PC-3 (cell line): ENCODE measurements at regions not wholly inside any gene's neighbourhood (a gene's known extent, or its start where the extent isn't known, plus 50 kb on each side); places are given as distances from the start of the nearest gene placed in this dataset.

ENCODE experiments used
- ATAC-seq: fragments of 200-7000 bp; cut with Tn5 transposase; 2 replicates; pipeline ENCODE4 v1.9.1; 2020; ENCODE audit warnings: mild to moderate bottlenecking, moderate library complexity
- BruUV-seq: library from RNA; stranded (reverse); fragments of 400-500 nt; replicated peaks from 2 replicates; lab custom pipeline; 2021; lab: Mats Ljungman, UMichigan
- CTCF ChIA-PET: fragments of 300-600 bp; sonication (Branson Sonifier 250); formaldehyde crosslinking; loops from one replicate; lab custom pipeline; 2022; ENCODE audit warnings: antibody characterized with exemption; lab: Charles Lee
- POLR2A ChIA-PET: fragments of 300-600 bp; sonication (Branson Sonifier 250); formaldehyde crosslinking; loops from one replicate; lab custom pipeline; 2022; ENCODE audit warnings: antibody characterized with exemption; ENCODE audit not compliant: unreplicated experiment; lab: Charles Lee
- DNase-seq: peaks from one replicate; pipeline ENCODE4 v3.0.0-alpha.2; 2015
- H2AFZ ChIP-seq: fragments of 300-600 bp; sonication (generic); 2 replicates; pipeline ENCODE4 v1.6.0; 2016; ENCODE audit warnings: antibody characterized with exemption, low read length
- H3F3A ChIP-seq: fragments of 300-600 bp; sonication (generic); one replicate; pipeline ENCODE4 v1.6.0; 2017; ENCODE audit warnings: antibody characterized with exemption, low read length, control low read depth, mild to moderate bottlenecking; ENCODE audit not compliant: unreplicated experiment
- H3K27ac ChIP-seq: fragments of 300-600 bp; sonication (generic); 2 replicates; pipeline ENCODE4 v1.5.1; 2016; ENCODE audit warnings: mild to moderate bottlenecking, low read length
- H3K27me3 ChIP-seq: fragments of 300-600 bp; sonication (generic); 2 replicates; pipeline ENCODE4 v1.6.1; 2016; ENCODE audit warnings: low read length, mixed read lengths
- H3K36me3 ChIP-seq: fragments of 300-600 bp; sonication (generic); 2 replicates; pipeline ENCODE4 v1.6.1; 2016; ENCODE audit warnings: low read depth, mixed run types, low read length, mixed read lengths
- H3K4me1 ChIP-seq: fragments of 300-600 bp; sonication (generic); 2 replicates; pipeline ENCODE4 v1.5.1; 2016; ENCODE audit warnings: low read length; ENCODE audit not compliant: insufficient read depth
- H3K4me2 ChIP-seq: fragments of 300-600 bp; sonication (generic); 2 replicates; pipeline ENCODE4 v1.6.0; 2016; ENCODE audit warnings: low read length
- H3K4me3 ChIP-seq: fragments of 300-600 bp; sonication (generic); 2 replicates; pipeline ENCODE4 v1.5.1; 2016; ENCODE audit warnings: mild to moderate bottlenecking, low read length, mixed read lengths
- H3K79me2 ChIP-seq: fragments of 300-600 bp; sonication (generic); 2 replicates; pipeline ENCODE4 v1.6.1; 2017; ENCODE audit warnings: low read length, mixed read lengths
- H3K9ac ChIP-seq: fragments of 300-600 bp; sonication (generic); 2 replicates; pipeline ENCODE4 v1.6.0; 2016; ENCODE audit warnings: mild to moderate bottlenecking, low read length
- H3K9me2 ChIP-seq: fragments of 300-600 bp; sonication (generic); replicated peaks from 2 replicates; pipeline ENCODE4 v1.6.1; 2016; ENCODE audit warnings: mixed run types, low read length, mixed read lengths
- H3K9me3 ChIP-seq: fragments of 300-600 bp; sonication (generic); 2 replicates; pipeline ENCODE4 v1.6.1; 2016; ENCODE audit warnings: low read length, mixed read lengths
- H4K20me1 ChIP-seq: fragments of 300-600 bp; sonication (generic); 2 replicates; pipeline ENCODE4 v1.6.1; 2016; ENCODE audit warnings: low read length, mixed read lengths
- EZH2 ChIP-seq: fragments of 300-600 bp; sonication (generic); IDR thresholded peaks from one replicate; pipeline ENCODE4 v1.6.1; 2017; ENCODE audit warnings: antibody characterized with exemption, mild to moderate bottlenecking, low read length; ENCODE audit not compliant: unreplicated experiment
- EZH2phosphoT487 ChIP-seq: fragments of 300-600 bp; sonication (generic); IDR thresholded peaks from 2 replicates; pipeline ENCODE4 v1.6.1; 2018; ENCODE audit warnings: mild to moderate bottlenecking, antibody characterized with exemption, low read length, borderline replicate concordance
- intact Hi-C: fragments of 100-400 bp; cut with micrococcal nuclease; formaldehyde crosslinking; loops from 2 replicates; pipeline ENCODE4 v1.9.0; 2023
- TF ChIP-seq, protein P1 (sequence below): fragments of 300-600 bp; sonication (generic); conservative IDR thresholded peaks from 2 replicates; pipeline ENCODE4 v1.5.1; 2017; ENCODE audit warnings: antibody characterized with exemption, low read depth, mild to moderate bottlenecking, low read length

DNA sequence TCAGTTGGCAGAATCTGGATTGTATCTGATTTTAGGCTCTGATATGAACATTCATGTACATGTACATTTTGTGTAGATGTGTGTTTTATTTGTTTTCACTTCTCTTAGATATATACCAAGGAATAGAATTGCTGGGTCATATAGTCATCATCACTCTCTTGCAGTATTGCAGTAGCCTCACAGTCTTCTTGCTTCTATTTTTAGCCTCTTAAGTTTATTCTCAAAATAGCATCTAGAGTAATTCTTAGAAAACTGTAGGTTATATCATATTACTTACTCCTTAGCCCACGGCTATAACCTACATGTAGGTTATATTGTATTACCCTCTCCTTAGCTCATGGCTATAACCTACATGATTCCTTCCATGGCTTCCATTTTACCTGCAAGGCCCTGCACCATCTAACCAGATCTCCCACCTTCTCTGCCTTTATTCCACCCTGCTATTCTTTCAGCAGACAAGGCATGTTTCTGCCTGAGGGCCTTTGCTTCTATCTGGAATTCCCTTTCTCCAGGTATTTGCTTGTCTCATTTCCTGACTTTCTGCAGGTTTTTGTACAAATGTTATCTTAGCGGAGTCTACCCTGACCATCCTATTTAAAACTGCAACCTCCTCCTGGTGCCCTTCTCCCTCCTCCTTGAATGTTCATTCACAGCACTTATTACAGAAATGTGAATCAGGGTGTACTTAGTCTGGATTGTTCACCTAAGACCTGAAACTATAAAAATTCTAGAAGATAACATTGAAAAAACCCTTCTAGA is 109.0 kb upstream of the ETV3 start:
- TF ChIP-seq EZH2phosphoT487 = no peak
- no peak for TF ChIP-seq EZH2
- H3K4me1 ChIP-seq = no peaks in the 10 kb centered on the region
- no peaks in the 10 kb centered on the region for H3K36me3 ChIP-seq
- no peaks in the 10 kb centered on the region for H3K9me3 ChIP-seq
- DNase-seq (no peak), ATAC-seq (no peak; the same call in 1 of the 2 replicates)
- BruUV-seq = no TSS peak
- no peak overlapping the region for H3K4me3 ChIP-seq
- CTCF ChIA-PET = no interaction called here
- H3F3A ChIP-seq = no peaks in the 10 kb centered on the region
- no peak overlapping the region for H3K4me2 ChIP-seq
- H3K27ac ChIP-seq = no peak overlapping the region
- H3K9me2 ChIP-seq = no peaks in the 10 kb centered on the region
- H4K20me1 ChIP-seq = no peaks in the 10 kb centered on the region
- POLR2A ChIA-PET = interaction anchor here (0.6 kb wide), 1 partner anchor 28 kb away, joined by 3 read pairs; no protein-coding TSS in a partner anchor
- intact Hi-C loops = no loop called here
- H3K79me2 ChIP-seq = no peaks in the 10 kb centered on the region
- no peak overlapping the region for H2AFZ ChIP-seq
- no peak overlapping the region for H3K9ac ChIP-seq
- 0 out of 2 replicates have a peak, but pooled peaks cover 3% of the 10 kb centered on the region for H3K27me3 ChIP-seq

DNA sequence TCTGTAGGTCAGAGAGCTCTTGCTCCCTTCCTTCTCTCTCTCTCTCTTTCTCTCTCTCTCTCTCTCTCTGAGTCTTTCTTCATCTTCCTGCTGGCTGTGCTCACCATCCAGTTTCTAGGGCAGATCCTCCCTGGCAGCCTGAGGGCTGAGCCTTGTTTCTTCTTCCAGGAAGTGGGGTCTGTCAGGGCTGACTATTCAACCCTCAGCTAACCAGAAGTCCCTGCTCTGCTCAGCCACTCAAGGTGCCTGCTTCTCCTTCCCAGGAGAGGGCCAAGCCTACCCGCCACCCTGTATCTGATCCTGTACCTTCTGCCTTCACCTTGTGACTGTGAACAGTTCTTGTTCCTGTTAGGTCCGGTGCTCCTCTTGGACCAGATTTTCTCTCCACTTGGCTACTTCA is 107.6 kb upstream of the ETV3 start:
- Histone ChIP-seq H3K27ac (no peak overlapping the region), H3K9me2 (no peaks in the 10 kb centered on the region), H3K36me3 (no peaks in the 10 kb centered on the region), H3F3A (no peaks in the 10 kb centered on the region), H3K9me3 (no peaks in the 10 kb centered on the region), H3K27me3 (0 out of 2 replicates have a peak, but pooled peaks cover 3% of the 10 kb centered on the region), H3K4me3 (no peak overlapping the region), H4K20me1 (no peaks in the 10 kb centered on the region), H3K4me1 (no peaks in the 10 kb centered on the region), H3K79me2 (no peaks in the 10 kb centered on the region), H2AFZ (no peak overlapping the region), H3K9ac (no peak overlapping the region), H3K4me2 (no peak overlapping the region)
- ChIA-PET CTCF (interaction anchor here (0.7 kb wide), 1 partner anchor 65 kb away, joined by 3 read pairs; no protein-coding TSS in a partner anchor), POLR2A (no interaction called here)
- TF ChIP-seq, protein P1, sequence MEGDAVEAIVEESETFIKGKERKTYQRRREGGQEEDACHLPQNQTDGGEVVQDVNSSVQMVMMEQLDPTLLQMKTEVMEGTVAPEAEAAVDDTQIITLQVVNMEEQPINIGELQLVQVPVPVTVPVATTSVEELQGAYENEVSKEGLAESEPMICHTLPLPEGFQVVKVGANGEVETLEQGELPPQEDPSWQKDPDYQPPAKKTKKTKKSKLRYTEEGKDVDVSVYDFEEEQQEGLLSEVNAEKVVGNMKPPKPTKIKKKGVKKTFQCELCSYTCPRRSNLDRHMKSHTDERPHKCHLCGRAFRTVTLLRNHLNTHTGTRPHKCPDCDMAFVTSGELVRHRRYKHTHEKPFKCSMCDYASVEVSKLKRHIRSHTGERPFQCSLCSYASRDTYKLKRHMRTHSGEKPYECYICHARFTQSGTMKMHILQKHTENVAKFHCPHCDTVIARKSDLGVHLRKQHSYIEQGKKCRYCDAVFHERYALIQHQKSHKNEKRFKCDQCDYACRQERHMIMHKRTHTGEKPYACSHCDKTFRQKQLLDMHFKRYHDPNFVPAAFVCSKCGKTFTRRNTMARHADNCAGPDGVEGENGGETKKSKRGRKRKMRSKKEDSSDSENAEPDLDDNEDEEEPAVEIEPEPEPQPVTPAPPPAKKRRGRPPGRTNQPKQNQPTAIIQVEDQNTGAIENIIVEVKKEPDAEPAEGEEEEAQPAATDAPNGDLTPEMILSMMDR = no peak
- no peak for TF ChIP-seq EZH2
- TF ChIP-seq EZH2phosphoT487 = no peak
- intact Hi-C loops = no loop called here
- ATAC-seq (no peak), DNase-seq (no peak)
- no TSS peak for BruUV-seq

DNA sequence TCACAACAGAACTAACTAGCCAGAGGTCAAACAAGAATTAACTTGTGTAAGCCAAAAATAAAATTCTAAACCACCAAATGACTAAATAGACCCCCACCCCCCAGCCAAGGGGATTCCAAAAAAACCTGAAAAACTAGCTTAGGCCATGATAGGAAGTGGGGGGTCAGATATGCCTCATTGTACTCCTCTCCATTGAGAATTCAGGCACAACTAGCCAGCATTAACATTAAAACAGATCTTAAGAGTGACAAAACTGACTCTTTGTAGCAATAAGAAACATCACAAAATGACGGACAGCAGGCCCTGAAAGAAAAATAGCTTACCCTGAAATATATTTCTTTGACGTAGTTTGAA is 103.0 kb upstream of the ETV3 start:
- no peak for DNase-seq
- no peak overlapping the region for H3K9ac ChIP-seq
- no TSS peak for BruUV-seq
- no peaks in the 10 kb centered on the region for H3K4me1 ChIP-seq
- CTCF ChIA-PET = no interaction called here
- no peaks in the 10 kb centered on the region for H4K20me1 ChIP-seq
- no peak overlapping the region for H3K27ac ChIP-seq
- no peaks in the 10 kb centered on the region for H3F3A ChIP-seq
- no peaks in the 10 kb centered on the region for H3K36me3 ChIP-seq
- no peak overlapping the region for H3K4me3 ChIP-seq
- H3K9me2 ChIP-seq = no peaks in the 10 kb centered on the region
- H2AFZ ChIP-seq = no peak overlapping the region
- POLR2A ChIA-PET = no interaction called here
- peaks cover 44% of the 10 kb centered on the region for H3K27me3 ChIP-seq
- no peak for ATAC-seq
- H3K4me2 ChIP-seq = no peak overlapping the region
- H3K9me3 ChIP-seq = no peaks in the 10 kb centered on the region
- intact Hi-C loops = no loop called here
- no peaks in the 10 kb centered on the region for H3K79me2 ChIP-seq
- TF ChIP-seq EZH2phosphoT487 (no peak), EZH2 (no peak)
- TF ChIP-seq, protein P1 = no peak
